GM12892 (cell line): ENCODE measurements at regions not wholly inside any gene's neighbourhood (a gene's known extent, or its start where the extent isn't known, plus 50 kb on each side); places are given as distances from the start of the nearest gene placed in this dataset.

Experiments used
- POLR2A ChIP-seq: IDR thresholded peaks from 2 replicates; pipeline ENCODE4 v1.6.1; 2011; ENCODE audit warnings: low read depth, low read length, control low read depth
- POLR2AphosphoS5 ChIP-seq: IDR thresholded peaks from 2 replicates; pipeline ENCODE4 v1.6.1; 2011; ENCODE audit warnings: low read depth, low read length, control low read depth

GRCh38 chr1:8092657-8093056 lies 66.5 kb upstream of the ERRFI1 start:
- TF ChIP-seq POLR2A: no peak
- TF ChIP-seq POLR2AphosphoS5: no peak
